Gastroesophageal sphincter (tissue), 3 donors: ENCODE measurements at regions not wholly inside any gene's neighbourhood (a gene's known extent, or its start where the extent isn't known, plus 50 kb on each side); places are given as distances from the start of the nearest gene placed in this dataset.

ENCODE experiments used
- CTCF ChIP-seq, 4 experiments: fragments of 200-600 bp in 2 of 4; fragments of 450-650 bp in 2 of 4; sonication (generic) in 1 of 4; IDR thresholded peaks; one replicate each; pipeline ENCODE4 v1.5.1; 2017 to 2019; ENCODE audit warnings: antibody characterized with exemption in 4 of 4, mild to moderate bottlenecking in 2 of 4, moderate library complexity in 2 of 4
- POLR2A ChIP-seq, 2 donors: fragments of 450-650 bp; IDR thresholded peaks; one replicate each; pipeline ENCODE4 v1.6.1; 2017; ENCODE audit warnings: antibody characterized with exemption in 2 of 2, mild to moderate bottlenecking in 2 of 2, moderate library complexity in 1 of 2

GRCh38 chr6:18958146-18958545 lies 571.0 kb downstream of the RNF144B start:
- TF ChIP-seq CTCF (IDR thresholded peaks at IDR 0.05) (no peak), POLR2A (IDR thresholded peaks at IDR 0.05) (no peak)
